Gastroesophageal sphincter (tissue), 4 donors: ENCODE measurements at regions not wholly inside any gene's neighbourhood (a gene's known extent, or its start where the extent isn't known, plus 50 kb on each side); places are given as distances from the start of the nearest gene placed in this dataset.

ENCODE experiments used
- ATAC-seq: fragments of 150-250 bp; one replicate; pipeline ENCODE4 v1.9.1; 2016; ENCODE audit warnings: mild to moderate bottlenecking, moderate library complexity
- H3K27ac ChIP-seq, 4 donors: fragments of 200-600 bp; sonication (generic) in 3 of 4; 1 replicate in 3 of 4; 2 replicates in 1 of 4; pipeline ENCODE4 v1.5.1; 2016 to 2019
- H3K27me3 ChIP-seq: fragments of 200-600 bp; sonication (generic); one replicate; pipeline ENCODE4 v1.5.1; 2019
- H3K36me3 ChIP-seq, 2 donors: fragments of 200-600 bp; sonication (generic); one replicate each; pipeline ENCODE4 v1.5.1; 2019; ENCODE audit warnings: control low read depth in 1 of 2
- H3K4me1 ChIP-seq, 3 donors: fragments of 200-600 bp; sonication (generic); 1 replicate in 2 of 3; 2 replicates in 1 of 3; pipeline ENCODE4 v1.5.1; 2016 to 2019; ENCODE audit warnings: control low read depth in 2 of 3
- H3K4me3 ChIP-seq, 2 donors: fragments of 200-600 bp; sonication (generic); one replicate each; pipeline ENCODE4 v1.5.1; 2019; ENCODE audit warnings: mild to moderate bottlenecking in 1 of 2, moderate library complexity in 1 of 2
- H3K9me3 ChIP-seq, 3 donors: fragments of 200-600 bp; sonication (generic); one replicate each; pipeline ENCODE4 v1.5.1; 2017 to 2019; ENCODE audit warnings: control low read depth in 2 of 3
- CTCF ChIP-seq, 4 experiments: fragments of 200-600 bp in 2 of 4; fragments of 450-650 bp in 2 of 4; sonication (generic) in 1 of 4; IDR thresholded peaks; one replicate each; pipeline ENCODE4 v1.5.1; 2017 to 2019; ENCODE audit warnings: antibody characterized with exemption in 4 of 4, mild to moderate bottlenecking in 2 of 4, moderate library complexity in 2 of 4
- EP300 ChIP-seq: sonication (generic); formaldehyde crosslinking; IDR thresholded peaks from one replicate; pipeline ENCODE4 v1.6.1; 2017; ENCODE audit warnings: antibody characterized with exemption, mild to moderate bottlenecking
- POLR2A ChIP-seq, 2 donors: fragments of 450-650 bp; IDR thresholded peaks; one replicate each; pipeline ENCODE4 v1.6.1; 2017; ENCODE audit warnings: antibody characterized with exemption in 2 of 2, mild to moderate bottlenecking in 2 of 2, moderate library complexity in 1 of 2
- POLR2AphosphoS5 ChIP-seq: sonication (generic); formaldehyde crosslinking; IDR thresholded peaks from one replicate; pipeline ENCODE4 v1.6.1; 2017; ENCODE audit warnings: antibody characterized with exemption
- WGBS, 2 donors: methylation state at CpG; one replicate each; pipeline ENCODE4 v1.1.5; 2018; ENCODE audit warnings: low coverage in 1 of 2; 5-methylcytosine and 5-hydroxymethylcytosine counted together

GRCh38 chr10:111873041-111873440, 310.5 kb downstream of the GPAM start:
- Histone ChIP-seq H3K27ac (no peak overlapping the region), H3K36me3 (no peaks in the 10 kb centered on the region)
- ATAC-seq: no peak

GRCh38 chr10:111873621-111874135, 309.9 kb downstream of the GPAM start:
- WGBS, 2 donors: 76 to 93% methylated on average over 2 to 7 of the region's 7 CpGs
- Histone ChIP-seq H3K27me3 (no peaks in the 10 kb centered on the region), H3K36me3 (no peaks in the 10 kb centered on the region)

More at GRCh38 chr10:111873041-111873440, 310.5 kb downstream of the GPAM start:
- TF ChIP-seq POLR2A (IDR thresholded peaks at IDR 0.05): no peak
- TF ChIP-seq CTCF (IDR thresholded peaks at IDR 0.05): no peak
- TF ChIP-seq POLR2AphosphoS5: no peak
- TF ChIP-seq EP300: no peak
- H3K4me3 ChIP-seq: no peak overlapping the region
- H3K9me3 ChIP-seq: peaks cover 0 to 4% (median 0%) of the 10 kb centered on the region in 3 donors
- no peaks in the 10 kb centered on the region for H3K4me1 ChIP-seq
- WGBS, 2 donors: 94 to 98% methylated on average over 4 of the region's 4 CpGs
- no peaks in the 10 kb centered on the region for H3K27me3 ChIP-seq

GRCh38 chr10:111874576-111874975, 309.0 kb downstream of the GPAM start:
- H3K36me3 ChIP-seq: no peaks in the 10 kb centered on the region
- H3K4me1 ChIP-seq: no peaks in the 10 kb centered on the region
- no peak for ATAC-seq
- TF ChIP-seq CTCF (IDR thresholded peaks at IDR 0.05): no peak
- TF ChIP-seq POLR2AphosphoS5: no peak
- no peak for TF ChIP-seq EP300
- TF ChIP-seq POLR2A (IDR thresholded peaks at IDR 0.05): no peak
- WGBS, 2 donors: 67 to 88% methylated on average over 1 to 3 of the region's 3 CpGs
- no peaks in the 10 kb centered on the region for H3K27me3 ChIP-seq
- H3K9me3 ChIP-seq: peaks cover 0 to 8% (median 0%) of the 10 kb centered on the region in 3 donors
- H3K4me3 ChIP-seq: no peak overlapping the region
- no peak overlapping the region for H3K27ac ChIP-seq

More at GRCh38 chr10:111873621-111874135, 309.9 kb downstream of the GPAM start:
- peaks cover 0 to 8% (median 0%) of the 10 kb centered on the region in 3 donors for H3K9me3 ChIP-seq
- H3K27ac ChIP-seq: no peak overlapping the region
- no peaks in the 10 kb centered on the region for H3K4me1 ChIP-seq
- TF ChIP-seq EP300: no peak
- no peak for TF ChIP-seq POLR2A (IDR thresholded peaks at IDR 0.05)
- no peak for TF ChIP-seq CTCF (IDR thresholded peaks at IDR 0.05)
- TF ChIP-seq POLR2AphosphoS5: no peak
- no peak overlapping the region for H3K4me3 ChIP-seq
- ATAC-seq: no peak

DNA sequence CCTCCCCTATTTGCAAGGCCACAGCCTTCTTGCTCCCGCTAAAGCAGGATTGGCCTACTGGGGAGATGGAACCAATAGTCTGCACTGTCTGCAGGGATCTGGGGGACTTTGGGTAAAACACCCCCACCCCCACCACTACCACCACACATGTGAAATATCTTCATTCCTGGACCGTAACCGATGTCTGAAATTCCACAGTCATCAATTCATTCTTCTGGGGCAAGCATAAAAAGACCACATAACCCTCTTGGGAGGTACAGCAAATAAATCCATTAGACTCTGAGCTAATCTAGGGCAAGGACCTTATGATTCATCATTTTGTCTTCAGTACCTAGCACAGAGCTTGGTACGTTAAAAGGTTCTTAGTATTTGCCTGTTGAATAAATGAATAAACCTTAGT, 307.8 kb downstream of the GPAM start:
- Histone ChIP-seq H3K4me1 (no peaks in the 10 kb centered on the region), H3K27ac (no peak overlapping the region), H3K27me3 (no peaks in the 10 kb centered on the region), H3K36me3 (no peaks in the 10 kb centered on the region), H3K9me3 (peaks cover 0 to 8% (median 0%) of the 10 kb centered on the region in 3 donors), H3K4me3 (no peak overlapping the region)
- TF ChIP-seq POLR2AphosphoS5 (no peak), POLR2A (IDR thresholded peaks at IDR 0.05) (no peak), CTCF (IDR thresholded peaks at IDR 0.05) (no peak), EP300 (no peak)
- no peak for ATAC-seq
- WGBS, 2 donors: 25 to 37% methylated on average over 1 to 3 of the region's 4 CpGs

DNA sequence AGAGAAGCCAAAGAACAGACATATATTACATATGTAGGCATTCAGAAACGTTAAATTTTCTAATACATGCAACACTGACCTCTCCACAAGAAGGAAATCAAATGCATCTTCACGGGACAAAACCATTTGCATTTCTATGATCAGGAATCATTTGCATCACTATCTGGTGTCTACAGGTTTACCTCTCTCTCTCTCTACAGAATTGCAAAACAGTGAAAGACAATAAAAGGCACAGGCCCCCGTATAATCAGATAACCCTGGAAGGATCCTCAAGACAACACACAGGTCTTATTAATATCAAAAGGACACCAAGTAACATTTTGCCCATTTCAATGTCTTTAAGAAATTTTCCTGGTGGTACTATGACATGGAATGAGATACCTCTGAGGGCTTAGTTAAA, 306.3 kb downstream of the GPAM start:
- TF ChIP-seq POLR2A (IDR thresholded peaks at IDR 0.05) (no peak), EP300 (no peak), CTCF (IDR thresholded peaks at IDR 0.05) (no peak), POLR2AphosphoS5 (no peak)
- ATAC-seq: no peak
- H3K27ac ChIP-seq: no peak overlapping the region
- H3K4me3 ChIP-seq: no peak overlapping the region
- no peaks in the 10 kb centered on the region for H3K36me3 ChIP-seq
- no peaks in the 10 kb centered on the region for H3K4me1 ChIP-seq
- no peaks in the 10 kb centered on the region for H3K27me3 ChIP-seq
- WGBS, 2 donors: 35 to 44% methylated on average over 3 of the region's 3 CpGs
- H3K9me3 ChIP-seq: peaks cover 0 to 8% (median 0%) of the 10 kb centered on the region in 3 donors
